Stimulated activated CD8-positive, alpha-beta memory T cell treated with anti-CD3 and anti-CD28 coated beads, Interleukin-2, amount 100 ng/mL, for 48 hours (primary cell): ENCODE measurements at regions not wholly inside any gene's neighbourhood (a gene's known extent, or its start where the extent isn't known, plus 50 kb on each side); places are given as distances from the start of the nearest gene placed in this dataset.

Experiments
- DNase-seq, 2 donors: peaks; one replicate each; pipeline ENCODE4 v3.0.0-alpha.2; 2020; ENCODE audit warnings: low read depth in 2 of 2

DNA sequence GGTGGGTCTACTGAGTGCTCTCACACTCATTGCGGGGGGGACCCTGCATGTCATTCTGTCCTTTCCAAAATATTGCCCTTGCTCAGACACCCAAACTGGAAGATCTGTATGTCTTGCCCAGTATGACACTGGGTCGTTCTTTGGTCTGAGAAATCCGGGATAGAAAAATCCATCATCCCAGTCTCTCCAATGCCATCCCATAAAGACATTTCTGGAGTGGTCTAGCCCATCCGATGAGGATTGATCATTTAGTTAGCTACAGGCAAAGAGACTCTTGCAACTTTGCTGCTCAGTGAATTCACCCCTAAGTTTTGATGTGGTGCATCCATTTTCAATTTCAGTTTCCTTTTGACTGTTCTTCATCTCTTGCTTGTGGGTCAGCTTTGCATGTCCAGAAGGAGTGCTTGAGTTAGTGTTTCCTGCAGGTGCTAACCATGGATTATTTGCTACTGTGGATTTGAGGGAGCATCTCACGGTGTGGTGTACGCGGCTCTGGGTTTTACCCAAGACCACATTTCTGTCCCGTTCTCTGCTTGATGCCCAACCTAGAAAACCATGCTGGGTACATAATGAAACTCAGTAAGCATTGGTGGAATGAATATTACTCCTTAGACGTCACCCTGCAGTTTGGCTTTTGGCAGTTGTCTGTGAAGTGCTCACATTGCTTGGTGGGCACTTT is 247.0 kb upstream of the MKI67 start:
- DNase-seq: no peak

- DNase-seq: no peak
Measured at GRCh38 chr10:128373831-128374230, 247.6 kb upstream of the MKI67 start.

- no peak for DNase-seq
Measured at GRCh38 chr10:128375171-128375570, 248.9 kb upstream of the MKI67 start.

DNA sequence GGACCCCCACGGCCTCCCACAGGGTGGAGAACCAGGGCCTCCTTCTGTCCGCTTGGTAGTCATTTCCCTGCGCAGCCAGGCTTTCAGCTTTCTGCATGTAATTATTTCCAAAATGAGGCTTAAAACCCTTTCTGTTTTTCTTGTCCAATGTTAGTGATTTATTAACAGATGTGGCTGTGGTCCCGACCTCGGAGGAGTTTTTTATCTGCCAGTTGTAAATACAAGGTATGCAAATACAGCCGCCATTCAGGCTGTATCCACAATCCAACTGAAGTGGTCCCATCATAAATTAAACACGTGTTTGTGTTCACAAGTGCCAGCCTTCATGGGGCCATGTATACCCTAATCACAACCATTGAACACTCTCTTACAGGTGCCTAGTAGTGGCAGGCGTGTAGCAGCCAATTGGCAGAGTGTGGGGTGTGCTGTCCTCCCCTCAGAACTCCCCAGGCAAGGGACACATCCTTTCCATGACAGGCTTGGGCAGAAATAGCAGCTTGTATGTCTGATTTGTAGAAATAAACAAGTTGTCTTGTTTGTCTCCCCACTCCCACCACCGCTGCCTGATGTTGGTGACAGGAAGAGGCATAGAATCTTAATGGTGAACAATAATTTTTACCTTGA is 251.3 kb upstream of the MKI67 start:
- DNase-seq: no peak

GRCh38 chr10:128377988-128378387 is 251.8 kb upstream of the MKI67 start:
- DNase-seq: no peak

DNA sequence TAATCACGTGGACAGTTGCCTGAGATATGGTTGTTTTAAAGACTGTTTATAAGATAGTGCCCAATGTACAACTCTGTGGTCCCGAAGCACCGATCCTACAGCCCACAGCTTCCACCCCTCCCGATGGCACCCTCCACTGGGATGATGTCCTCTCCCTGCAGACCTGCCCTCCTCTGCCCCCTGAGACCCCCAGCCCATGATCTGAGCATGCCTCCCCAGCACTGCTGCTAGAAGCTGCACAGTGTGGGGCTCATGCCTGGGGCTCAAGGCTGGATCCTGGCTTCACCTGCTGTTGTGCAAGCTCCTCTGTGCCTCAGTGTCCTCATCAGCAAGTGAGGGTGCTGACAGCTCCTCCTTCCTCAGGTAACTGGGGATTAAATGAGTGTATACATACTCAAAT is 254.7 kb upstream of the MKI67 start:
- no peak for DNase-seq

DNA sequence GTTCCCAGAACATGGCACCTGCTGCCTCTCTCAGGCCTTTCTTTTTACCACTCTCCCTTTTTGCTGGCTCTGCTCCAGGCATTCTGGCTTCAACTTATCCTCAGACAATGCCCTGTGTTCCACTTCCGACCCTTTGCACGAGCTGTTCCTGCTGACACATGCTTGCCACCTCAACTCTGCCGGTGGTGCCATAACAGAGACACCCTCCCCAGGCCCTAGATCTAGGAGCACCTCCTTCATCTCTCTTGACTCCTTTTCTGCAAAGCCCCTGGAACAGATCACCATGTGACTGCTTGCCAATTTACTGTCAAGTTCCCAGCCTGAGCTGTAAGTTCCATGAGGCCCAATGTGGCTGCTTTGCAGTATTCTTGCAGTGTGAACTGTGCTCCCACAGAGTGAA is 256.0 kb upstream of the MKI67 start:
- no peak for DNase-seq

DNA sequence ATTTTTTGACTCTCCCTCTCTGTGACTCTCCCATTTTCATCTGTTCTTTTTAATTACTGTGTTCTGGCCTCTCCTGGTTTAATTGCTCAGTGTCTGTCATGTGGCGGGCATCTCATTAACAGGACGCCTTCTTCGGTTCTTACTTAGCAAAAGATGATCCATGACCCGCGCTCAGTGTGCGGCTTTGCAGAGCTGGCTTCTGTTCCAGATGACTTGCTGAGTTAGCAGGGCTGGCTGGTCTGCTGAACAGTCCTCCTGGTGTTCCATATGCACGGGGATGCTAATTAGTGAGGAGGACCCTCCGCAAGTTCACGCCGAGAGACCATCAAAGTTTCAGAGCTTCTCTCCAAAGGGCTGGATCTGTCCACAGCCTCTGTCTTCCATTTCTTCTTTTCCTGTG is 258.6 kb upstream of the MKI67 start:
- DNase-seq: no peak

DNA sequence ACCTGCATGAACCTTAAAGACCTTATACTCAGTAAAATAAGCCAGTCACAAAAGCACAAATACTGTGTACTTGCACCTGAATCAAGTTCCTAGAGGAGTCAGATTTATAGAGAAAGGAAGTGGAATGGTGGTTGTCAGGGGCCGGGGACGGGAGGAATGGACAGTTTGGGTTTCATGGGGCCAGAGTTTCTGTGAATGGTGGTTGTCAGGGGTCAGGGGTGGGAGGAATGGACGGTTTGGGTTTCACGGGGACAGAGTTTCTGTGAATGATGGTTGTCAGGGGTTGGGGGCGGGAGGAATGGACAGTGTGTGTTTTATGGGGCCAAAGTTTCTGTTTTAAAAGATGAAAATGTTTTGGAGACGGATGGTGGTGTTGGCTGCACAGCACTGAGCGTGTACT is 260.0 kb upstream of the MKI67 start:
- DNase-seq: no peak

DNA sequence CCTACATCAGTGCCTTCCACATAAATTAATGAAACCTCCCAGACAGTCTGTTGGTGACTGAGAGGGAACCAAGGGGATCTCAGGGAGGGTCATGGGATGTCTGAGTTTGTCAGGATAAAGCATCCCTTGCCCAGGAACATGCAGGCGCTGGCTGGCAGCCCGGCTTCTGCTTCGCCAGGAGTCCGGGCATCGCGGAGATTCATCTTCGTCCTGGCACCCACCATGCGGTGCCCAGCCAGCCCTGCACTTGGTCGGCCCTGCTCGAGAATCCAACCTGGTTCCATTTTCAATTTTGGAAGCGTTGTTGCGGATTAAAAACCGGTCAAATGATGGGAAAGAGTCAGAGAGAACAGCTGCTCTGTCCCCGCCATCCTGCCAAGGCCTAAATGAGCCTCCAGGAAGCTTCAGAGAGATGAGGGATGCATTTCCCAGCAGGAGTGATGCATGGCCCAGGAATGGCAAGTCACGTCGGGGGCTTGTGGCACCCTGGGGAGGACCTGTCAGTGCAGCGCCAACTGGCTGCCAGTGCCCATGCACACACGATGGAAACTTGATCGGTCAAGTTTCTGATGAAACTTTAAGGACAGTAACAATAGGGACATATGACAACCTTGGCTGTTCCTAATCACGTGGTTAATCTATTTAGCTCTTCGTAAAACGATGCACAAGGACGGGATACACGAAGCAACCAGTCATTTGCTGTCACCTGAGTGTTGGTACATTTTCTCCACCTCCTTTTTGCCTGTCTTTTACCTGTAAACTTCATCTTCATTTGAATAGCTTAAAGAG is 260.8 kb upstream of the MKI67 start:
- no peak for DNase-seq

- DNase-seq: no peak
Measured at GRCh38 chr10:128390596-128390995, 264.4 kb upstream of the MKI67 start.

DNA sequence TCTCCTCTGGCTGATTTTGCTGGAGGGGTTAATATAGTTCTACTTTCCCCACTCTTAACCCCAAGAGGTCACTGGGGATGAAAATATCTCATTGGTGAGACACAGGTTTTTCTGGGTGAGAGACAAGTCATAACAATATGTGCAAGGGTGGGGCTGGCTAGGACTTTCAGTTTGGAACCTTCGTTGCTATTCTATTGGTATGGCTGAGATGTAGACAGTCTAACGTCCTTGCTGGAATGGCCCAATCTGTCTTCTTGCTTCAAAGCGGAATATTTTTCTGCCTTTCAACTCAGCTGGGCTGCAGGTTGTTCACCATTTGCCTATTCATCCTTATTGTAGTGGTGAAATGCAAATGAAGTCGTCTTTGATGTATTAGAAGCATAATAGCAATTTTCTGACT is 267.3 kb upstream of the MKI67 start:
- no peak for DNase-seq

- DNase-seq: no peak
Measured at GRCh38 chr10:128398118-128398517, 271.9 kb upstream of the MKI67 start.

DNA sequence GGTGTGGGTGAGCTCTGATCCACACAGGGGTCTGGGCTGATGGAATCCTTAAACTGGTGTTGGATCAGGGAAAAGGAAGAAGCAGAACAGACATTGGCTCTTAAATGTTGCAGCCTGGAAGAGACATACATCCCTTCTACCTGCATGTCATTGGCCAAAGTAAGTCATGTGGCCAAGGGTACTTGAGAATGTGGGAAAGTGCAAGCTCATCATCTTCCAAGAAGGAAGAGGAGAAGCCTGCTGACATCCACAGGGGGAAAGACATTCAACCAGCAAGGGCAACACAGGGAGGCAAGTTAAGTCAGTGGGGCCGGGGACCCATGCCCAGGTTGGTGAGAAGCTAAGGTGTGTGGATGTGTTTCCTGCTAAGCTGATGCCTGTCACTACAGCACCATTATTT is 272.8 kb upstream of the MKI67 start:
- DNase-seq: no peak

- no peak for DNase-seq
Measured at GRCh38 chr10:128400564-128400963, 274.3 kb upstream of the MKI67 start.

DNA sequence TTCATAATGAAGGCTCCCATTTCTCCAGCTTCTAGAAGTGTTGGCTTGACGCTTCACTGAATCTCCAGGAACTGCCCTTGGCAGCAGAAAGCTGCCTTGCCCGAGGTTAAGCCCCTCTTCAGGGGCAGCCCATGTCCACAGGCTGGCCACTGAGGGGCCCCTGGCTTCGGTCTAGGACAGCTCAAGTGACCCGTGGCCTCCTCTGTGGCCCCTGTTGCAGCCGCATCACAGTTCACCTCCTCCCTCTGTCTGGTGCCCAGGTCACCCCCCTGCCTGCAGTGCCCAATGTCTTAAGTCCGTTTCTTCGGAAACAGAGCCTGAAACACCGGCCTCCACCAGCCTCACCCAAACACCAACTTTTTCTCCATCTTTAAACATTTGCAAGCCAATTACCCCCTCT is 279.2 kb upstream of the MKI67 start:
- DNase-seq: no peak

DNA sequence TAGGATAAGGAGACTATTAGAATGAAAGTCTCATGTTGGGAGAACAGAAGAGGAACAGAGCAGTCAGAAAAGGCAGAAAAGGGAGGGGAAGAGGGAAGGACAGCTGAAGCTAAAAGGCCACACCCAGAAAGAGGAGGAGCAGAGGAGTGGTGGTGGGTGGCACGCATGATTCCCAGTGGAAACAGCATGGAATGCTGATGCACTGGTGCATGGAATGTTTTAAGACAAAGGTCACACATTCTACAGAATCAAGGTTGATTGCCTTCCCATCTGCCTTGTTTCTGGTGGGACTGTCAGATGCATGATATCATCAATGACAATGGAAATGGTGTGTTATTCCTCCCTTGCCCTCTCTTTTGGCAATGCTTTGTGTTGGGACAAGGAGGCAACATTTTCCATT is 285.4 kb upstream of the MKI67 start:
- no peak for DNase-seq

- DNase-seq: no peak
Measured at GRCh38 chr10:128414568-128414967, 288.3 kb upstream of the MKI67 start.

DNA sequence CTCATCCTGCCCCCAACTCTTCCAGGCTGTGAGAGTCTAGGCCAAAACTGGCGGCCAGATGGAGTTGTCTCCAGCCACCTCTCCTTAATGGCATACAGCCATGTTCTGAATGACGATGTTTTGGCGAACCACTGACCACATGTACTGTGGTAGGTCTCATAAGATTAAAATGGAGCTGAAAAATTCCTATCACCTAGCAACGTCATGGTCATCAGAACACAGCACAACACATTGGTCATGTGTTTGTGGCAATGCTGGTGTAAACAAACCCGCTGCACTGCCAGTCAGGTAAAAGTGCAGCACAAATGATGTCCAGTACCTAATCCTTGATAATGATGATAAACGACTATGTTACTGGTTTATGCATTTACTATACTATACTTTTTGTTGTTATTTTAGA is 290.0 kb upstream of the MKI67 start:
- no peak for DNase-seq

DNA sequence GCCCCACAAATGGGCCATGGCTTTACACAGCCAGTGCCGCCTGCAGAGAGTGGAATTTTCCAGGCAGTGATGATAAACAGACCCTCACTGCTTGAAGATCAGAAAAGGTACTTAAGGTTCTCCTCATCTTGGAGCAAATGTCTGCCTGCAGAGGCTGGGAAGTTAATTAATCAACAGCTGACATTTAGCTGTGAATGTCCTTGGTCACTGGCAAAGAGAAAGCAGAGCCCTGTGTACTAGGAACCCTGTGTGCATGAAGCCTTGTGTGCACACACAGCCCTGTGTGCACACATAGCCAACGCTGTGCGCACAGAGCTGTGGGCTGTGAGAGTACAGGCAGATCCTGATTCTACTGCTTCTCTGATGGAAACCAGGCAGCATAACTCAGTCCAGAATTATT is 291.6 kb upstream of the MKI67 start:
- DNase-seq: no peak

DNA sequence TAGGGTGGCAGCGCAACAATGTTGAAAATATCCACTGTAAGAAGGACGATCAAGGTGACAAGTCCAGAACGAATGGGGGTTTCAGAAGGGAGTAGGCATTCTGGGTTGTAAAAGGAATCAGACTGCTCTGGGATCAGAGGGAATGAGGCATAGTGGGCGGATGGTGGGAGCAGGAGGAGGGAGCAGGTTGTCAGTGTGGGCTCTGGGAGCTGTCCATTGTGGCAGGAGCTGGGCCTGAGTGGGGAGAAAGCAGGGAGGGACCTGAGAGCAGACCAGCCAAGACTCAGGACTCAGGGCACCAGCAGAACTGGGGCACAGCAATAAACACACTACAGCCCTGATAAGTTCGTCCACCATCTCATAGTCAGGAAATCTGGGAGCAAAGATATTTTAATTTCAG is 292.6 kb upstream of the MKI67 start:
- no peak for DNase-seq

DNA sequence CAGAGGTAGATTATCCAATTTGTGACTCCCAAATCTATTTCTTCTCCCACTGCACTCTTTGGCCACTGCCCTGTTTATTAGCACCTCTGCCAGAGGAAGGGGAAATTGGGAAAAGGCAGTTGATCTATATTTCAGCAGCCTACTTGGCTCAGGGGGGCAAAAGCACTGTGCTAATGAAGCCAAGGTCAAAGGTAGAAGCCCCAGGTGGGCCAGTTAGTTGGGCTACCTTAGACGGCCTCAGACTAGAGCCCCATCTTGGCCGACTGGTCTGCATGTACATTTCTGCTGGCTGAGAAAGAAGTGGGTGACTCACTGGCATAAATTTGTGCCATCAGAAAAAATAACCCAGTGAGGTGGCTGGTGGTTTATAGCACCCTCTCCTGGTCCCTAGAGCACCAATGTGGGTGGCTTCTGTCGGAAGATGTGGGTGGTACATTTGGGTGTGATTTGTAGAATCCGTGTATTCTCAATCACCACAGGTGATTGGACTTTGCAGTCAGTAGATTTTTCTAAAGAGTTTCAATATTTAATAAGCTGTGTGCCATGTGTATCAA is 293.3 kb upstream of the MKI67 start:
- no peak for DNase-seq

DNA sequence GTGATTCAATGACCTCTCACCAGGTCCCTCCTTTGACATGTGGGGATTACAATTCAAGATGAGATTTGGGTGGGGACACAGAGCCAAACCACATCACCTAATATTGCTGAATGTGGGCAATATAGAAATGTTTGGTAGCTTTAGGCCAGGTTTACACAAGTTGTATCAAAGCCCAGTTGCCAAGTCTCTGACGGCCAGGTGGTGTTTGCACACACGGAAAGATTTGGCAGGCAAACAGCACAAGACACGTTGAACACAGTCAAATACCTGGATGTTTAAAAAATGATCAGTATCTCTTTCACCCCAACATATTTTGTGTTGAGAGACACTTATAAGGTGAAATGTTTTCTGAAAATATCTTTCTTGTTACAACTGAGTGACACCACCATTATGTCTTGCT is 294.4 kb upstream of the MKI67 start:
- DNase-seq: no peak
